ENCODE measurements at regions not wholly inside any gene's neighbourhood (a gene's known extent, or its start where the extent isn't known, plus 50 kb on each side); places are given as distances from the start of the nearest gene placed in this dataset.

DNA sequence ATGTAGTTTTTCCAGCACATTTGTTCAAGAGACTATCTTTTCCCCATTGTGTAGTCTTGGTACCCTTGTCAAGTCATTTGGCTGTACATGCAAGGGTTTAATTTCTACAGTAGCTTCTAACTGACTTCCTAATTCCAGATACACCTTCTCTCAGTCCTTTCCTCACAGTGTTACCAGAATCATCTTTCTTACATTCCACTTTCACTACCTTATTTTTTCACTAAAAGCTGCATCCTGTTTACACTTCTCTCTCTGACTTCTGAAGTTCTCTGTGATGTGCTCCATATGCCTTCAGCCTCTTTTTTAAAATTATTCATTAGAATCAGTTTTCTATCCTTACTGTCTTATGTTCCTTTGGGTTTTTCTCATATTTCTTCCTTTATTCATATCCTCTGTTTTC is 57.1 kb upstream of the RWDD3 start:
- intact Hi-C loops (cut with micrococcal nuclease), result no loop called here
- Histone ChIP-seq H3K27ac (replicated peaks) (no peak overlapping the region), H3K27me3 (ENCODE audit: low read depth) (no peaks in the 10 kb centered on the region), H3K4me3 (no peak overlapping the region), H3K4me1 (peaks cover 32% of the 10 kb centered on the region), H3K36me3 (peaks cover 14% of the 10 kb centered on the region), H3K9me3 (replicated peaks) (no peaks in the 10 kb centered on the region)
- TF ChIP-seq, protein P1, sequence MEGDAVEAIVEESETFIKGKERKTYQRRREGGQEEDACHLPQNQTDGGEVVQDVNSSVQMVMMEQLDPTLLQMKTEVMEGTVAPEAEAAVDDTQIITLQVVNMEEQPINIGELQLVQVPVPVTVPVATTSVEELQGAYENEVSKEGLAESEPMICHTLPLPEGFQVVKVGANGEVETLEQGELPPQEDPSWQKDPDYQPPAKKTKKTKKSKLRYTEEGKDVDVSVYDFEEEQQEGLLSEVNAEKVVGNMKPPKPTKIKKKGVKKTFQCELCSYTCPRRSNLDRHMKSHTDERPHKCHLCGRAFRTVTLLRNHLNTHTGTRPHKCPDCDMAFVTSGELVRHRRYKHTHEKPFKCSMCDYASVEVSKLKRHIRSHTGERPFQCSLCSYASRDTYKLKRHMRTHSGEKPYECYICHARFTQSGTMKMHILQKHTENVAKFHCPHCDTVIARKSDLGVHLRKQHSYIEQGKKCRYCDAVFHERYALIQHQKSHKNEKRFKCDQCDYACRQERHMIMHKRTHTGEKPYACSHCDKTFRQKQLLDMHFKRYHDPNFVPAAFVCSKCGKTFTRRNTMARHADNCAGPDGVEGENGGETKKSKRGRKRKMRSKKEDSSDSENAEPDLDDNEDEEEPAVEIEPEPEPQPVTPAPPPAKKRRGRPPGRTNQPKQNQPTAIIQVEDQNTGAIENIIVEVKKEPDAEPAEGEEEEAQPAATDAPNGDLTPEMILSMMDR (IDR thresholded peaks at IDR 0.05; ENCODE audit: borderline replicate concordance), result no peak
- DNase-seq, result no peak

DNA sequence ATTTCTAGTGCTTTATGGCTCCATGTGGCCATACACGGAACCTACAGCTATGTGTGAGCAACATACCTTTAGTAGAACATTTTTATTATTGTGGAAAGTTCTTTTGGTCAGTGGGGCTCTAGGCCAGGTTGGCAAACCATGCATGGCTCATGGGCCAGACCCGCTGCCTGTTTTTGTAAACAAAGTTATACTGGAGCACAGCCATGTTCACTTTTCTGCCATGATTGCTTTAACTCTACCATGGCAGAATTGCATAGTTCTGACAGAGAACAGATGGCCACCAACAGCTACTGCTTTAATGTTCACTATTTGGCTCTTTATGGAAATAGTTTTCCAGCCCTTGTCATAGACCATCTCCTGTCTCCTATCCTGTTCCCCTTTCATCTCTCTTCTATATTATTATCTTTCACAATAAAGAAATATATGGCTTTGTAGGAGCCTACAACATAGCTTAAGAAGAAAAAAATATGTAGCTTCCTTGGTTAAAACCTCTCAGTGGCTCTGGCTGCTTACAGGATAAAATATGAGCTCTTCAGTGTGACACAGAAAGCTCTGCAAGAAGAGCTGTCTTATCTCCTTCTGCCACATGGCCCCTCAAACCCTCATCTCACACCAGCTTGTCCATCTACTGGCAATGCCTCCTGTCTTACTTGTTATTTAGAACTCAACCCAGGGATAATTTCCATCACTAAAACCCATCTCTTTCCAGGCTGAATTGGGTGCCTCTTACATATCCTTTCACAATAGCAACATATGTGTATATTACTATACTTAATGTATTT is 54.6 kb upstream of the RWDD3 start:
- H3K9me3 ChIP-seq (replicated peaks), result no peaks in the 10 kb centered on the region
- no peak overlapping the region for H3K4me3 ChIP-seq
- intact Hi-C loops (cut with micrococcal nuclease), result no loop called here
- peaks cover 30% of the 10 kb centered on the region for H3K4me1 ChIP-seq
- DNase-seq, result no peak
- peaks cover 9% of the 10 kb centered on the region for H3K36me3 ChIP-seq
- H3K27me3 ChIP-seq (ENCODE audit: low read depth), result no peaks in the 10 kb centered on the region
- H3K27ac ChIP-seq (replicated peaks), result peak overlapping the region; percentile 53
- TF ChIP-seq, protein P1 (IDR thresholded peaks at IDR 0.05; ENCODE audit: borderline replicate concordance), result no peak

DNA sequence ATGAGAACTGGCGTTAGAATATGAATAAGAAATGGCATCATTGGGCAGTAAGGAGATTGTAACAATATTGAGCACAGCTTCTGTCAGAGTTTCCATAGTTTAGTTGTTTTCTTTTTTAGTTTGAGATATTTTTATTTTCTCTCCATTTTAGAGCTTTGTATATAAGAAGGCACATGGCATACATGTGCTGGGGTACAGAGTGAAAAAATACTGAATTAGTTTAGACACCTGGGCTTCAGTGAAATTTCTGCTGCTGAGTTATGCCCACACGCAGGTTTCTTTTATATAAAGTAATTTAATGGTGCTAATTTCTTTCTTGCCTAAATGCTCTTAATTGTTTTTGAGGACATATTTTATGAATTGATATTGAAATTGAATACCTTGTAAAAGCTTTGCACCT is 53.6 kb upstream of the RWDD3 start:
- no peak overlapping the region for H3K4me3 ChIP-seq
- H3K9me3 ChIP-seq (replicated peaks), result no peaks in the 10 kb centered on the region
- no peaks in the 10 kb centered on the region for H3K36me3 ChIP-seq
- TF ChIP-seq, protein P1 (IDR thresholded peaks at IDR 0.05; ENCODE audit: borderline replicate concordance), result no peak
- H3K27me3 ChIP-seq (ENCODE audit: low read depth), result no peaks in the 10 kb centered on the region
- DNase-seq, result no peak
- intact Hi-C loops (cut with micrococcal nuclease), result no loop called here
- H3K4me1 ChIP-seq, result peaks cover 30% of the 10 kb centered on the region
- H3K27ac ChIP-seq (replicated peaks), result no peak overlapping the region

DNA sequence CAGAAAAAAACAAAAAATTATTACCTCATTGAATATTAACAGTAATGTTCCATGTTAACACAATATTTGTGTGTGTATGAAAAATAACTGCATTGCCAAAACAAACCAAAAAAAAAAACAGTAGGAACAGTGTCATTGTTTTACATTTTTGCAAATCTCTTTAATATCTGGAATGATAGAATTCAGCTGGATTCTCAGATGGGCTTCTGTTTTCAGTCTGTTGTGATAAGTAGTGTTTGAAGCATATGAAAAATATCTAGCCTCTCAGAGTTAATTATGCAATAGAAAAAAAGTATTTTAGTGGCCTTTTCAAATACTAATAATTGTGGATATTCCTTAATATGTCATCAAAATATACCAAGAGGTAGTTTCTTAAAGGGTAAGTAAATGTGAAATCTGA is 52.9 kb upstream of the RWDD3 start:
- H3K36me3 ChIP-seq, result no peaks in the 10 kb centered on the region
- no peak overlapping the region for H3K27ac ChIP-seq (replicated peaks)
- intact Hi-C loops (cut with micrococcal nuclease), result no loop called here
- no peaks in the 10 kb centered on the region for H3K27me3 ChIP-seq (ENCODE audit: low read depth)
- no peak for DNase-seq
- peaks cover 30% of the 10 kb centered on the region for H3K4me1 ChIP-seq
- no peaks in the 10 kb centered on the region for H3K9me3 ChIP-seq (replicated peaks)
- H3K4me3 ChIP-seq, result no peak overlapping the region
- TF ChIP-seq, protein P1 (IDR thresholded peaks at IDR 0.05; ENCODE audit: borderline replicate concordance), result no peak

DNA sequence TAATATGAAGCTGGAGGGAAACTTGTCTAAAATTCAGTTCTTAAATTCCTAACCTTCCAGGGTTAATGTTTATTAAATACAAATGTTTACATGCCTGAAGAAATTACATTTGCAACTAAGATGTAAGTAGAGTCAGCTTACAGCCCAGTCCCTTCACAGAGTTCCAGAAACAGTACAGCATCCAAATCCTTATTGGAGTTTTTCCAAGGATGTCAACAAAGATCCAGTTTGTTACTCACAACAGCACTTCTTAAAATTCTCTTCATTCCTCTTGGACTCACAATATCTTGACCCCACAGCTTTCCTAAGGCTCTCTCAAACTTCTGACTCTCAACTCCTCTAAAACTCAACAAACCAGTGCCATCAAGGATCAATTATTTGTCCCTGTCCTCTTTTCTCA is 50.1 kb upstream of the RWDD3 start:
- DNase-seq, result no peak
- TF ChIP-seq, protein P1 (IDR thresholded peaks at IDR 0.05; ENCODE audit: borderline replicate concordance), result no peak
- intact Hi-C loops (cut with micrococcal nuclease), result no loop called here
- Histone ChIP-seq H3K36me3 (peaks cover 4% of the 10 kb centered on the region), H3K4me1 (peaks cover 27% of the 10 kb centered on the region), H3K27ac (replicated peaks) (peak overlapping the region; percentile 11), H3K4me3 (no peak overlapping the region), H3K9me3 (replicated peaks) (no peaks in the 10 kb centered on the region), H3K27me3 (ENCODE audit: low read depth) (no peaks in the 10 kb centered on the region)
